Liver (tissue), 8 donors: ENCODE measurements at regions not wholly inside any gene's neighbourhood (a gene's known extent, or its start where the extent isn't known, plus 50 kb on each side); places are given as distances from the start of the nearest gene placed in this dataset.

Experiments
- DNase-seq: peaks from one replicate; pipeline ENCODE4 v3.0.0-alpha.2; 2017; ENCODE audit warnings: low spot score
- H3K27ac ChIP-seq, 2 donors: one replicate each; pipeline ENCODE4 v1.7.0; 2013; ENCODE audit warnings: inconsistent platforms in 2 of 2, low read length in 2 of 2, control low read depth in 1 of 2, low read depth in 1 of 2, mild to moderate bottlenecking in 1 of 2
- H3K27me3 ChIP-seq, 4 donors: one replicate each; pipeline versions ENCODE4 v1.6.1 to v1.7.0; 2013; ENCODE audit warnings: low read length in 3 of 4, inconsistent platforms in 1 of 4, mild to moderate bottlenecking in 1 of 4, moderate library complexity in 1 of 4; ENCODE audit not compliant: control insufficient read depth in 4 of 4, insufficient read depth in 4 of 4
- H3K36me3 ChIP-seq, 4 donors: one replicate each; pipeline versions ENCODE4 v1.6.1 to v1.7.0; 2013; ENCODE audit warnings: low read length in 3 of 4, mild to moderate bottlenecking in 3 of 4, low read depth in 1 of 4, moderate library complexity in 1 of 4; ENCODE audit not compliant: control insufficient read depth in 4 of 4, insufficient read depth in 3 of 4
- H3K4me1 ChIP-seq, 4 donors: one replicate each; pipeline versions ENCODE4 v1.6.1 to v1.7.0; 2013; ENCODE audit warnings: low read length in 3 of 4, mild to moderate bottlenecking in 3 of 4, moderate library complexity in 1 of 4; ENCODE audit not compliant: control insufficient read depth in 4 of 4, insufficient read depth in 4 of 4
- H3K4me3 ChIP-seq, 3 donors: one replicate each; pipeline versions ENCODE4 v1.6.1 to v1.7.0; 2013; ENCODE audit warnings: low read length in 3 of 3, control low read depth in 1 of 3, low read depth in 1 of 3, mild to moderate bottlenecking in 1 of 3
- H3K9ac ChIP-seq, 2 donors: one replicate each; pipeline ENCODE4 v1.7.0; 2013; ENCODE audit warnings: low read length in 2 of 2, mild to moderate bottlenecking in 2 of 2, moderate library complexity in 2 of 2, control low read depth in 1 of 2, low read depth in 1 of 2
- H3K9me3 ChIP-seq, 4 donors: one replicate each; pipeline versions ENCODE4 v1.6.1 to v1.7.0; 2013; ENCODE audit warnings: low read length in 3 of 4; ENCODE audit not compliant: control insufficient read depth in 4 of 4
- ATF3 ChIP-seq: IDR thresholded peaks from 2 replicates; pipeline ENCODE4 v1.6.1; 2016; ENCODE audit warnings: antibody characterized with exemption
- CTCF ChIP-seq: fragments of 150-350 bp; IDR thresholded peaks from 2 replicates; pipeline ENCODE4 v1.5.1; 2017; ENCODE audit warnings: improper control_type of control experiment, low read depth, low read length; ENCODE audit not compliant: missing input control
- FOXA1 ChIP-seq: IDR thresholded peaks from 2 replicates; pipeline ENCODE4 v1.6.1; 2016; ENCODE audit warnings: antibody characterized with exemption
- FOXA2 ChIP-seq: IDR thresholded peaks from 2 replicates; pipeline ENCODE4 v1.6.1; 2016; ENCODE audit warnings: antibody characterized with exemption
- HNF4A ChIP-seq, 2 donors: conservative IDR thresholded peaks; 2 replicates each; pipeline ENCODE4 v1.6.1; 2016; ENCODE audit warnings: antibody characterized with exemption in 2 of 2, mild to moderate bottlenecking in 2 of 2
- MAX ChIP-seq: IDR thresholded peaks from 2 replicates; pipeline ENCODE4 v1.6.1; 2016; ENCODE audit warnings: antibody characterized with exemption
- NR2F2 ChIP-seq: IDR thresholded peaks from 2 replicates; pipeline ENCODE4 v1.6.1; 2016; ENCODE audit warnings: antibody characterized with exemption
- RAD21 ChIP-seq, 2 donors: IDR thresholded peaks; 2 replicates each; pipeline ENCODE4 v1.6.1; 2016; ENCODE audit warnings: antibody characterized with exemption in 2 of 2, mild to moderate bottlenecking in 2 of 2
- REST ChIP-seq: IDR thresholded peaks from 2 replicates; pipeline ENCODE4 v1.6.1; 2016; ENCODE audit warnings: antibody characterized with exemption, mild to moderate bottlenecking
- RXRA ChIP-seq, 2 donors: IDR thresholded peaks; 2 replicates each; pipeline ENCODE4 v1.6.1; 2017 to 2018; ENCODE audit warnings: antibody characterized with exemption in 2 of 2, mild to moderate bottlenecking in 1 of 2
- SP1 ChIP-seq: IDR thresholded peaks from 2 replicates; pipeline ENCODE4 v1.6.1; 2018; ENCODE audit warnings: antibody characterized with exemption, mild to moderate bottlenecking
- TAF1 ChIP-seq: conservative IDR thresholded peaks from 2 replicates; pipeline ENCODE4 v1.6.1; 2016; ENCODE audit warnings: antibody characterized with exemption, mild to moderate bottlenecking
- YY1 ChIP-seq: IDR thresholded peaks from 2 replicates; pipeline ENCODE4 v1.6.1; 2016; ENCODE audit warnings: antibody characterized with exemption, mild to moderate bottlenecking
- ZBTB33 ChIP-seq: IDR thresholded peaks from 2 replicates; pipeline ENCODE4 v1.6.1; 2016; ENCODE audit warnings: antibody characterized with exemption
- WGBS: extraction: QIAGEN DNeasy Blood & Tissue Kit; methylation state at CpG from one replicate; pipeline ENCODE4 v1.1.7; 2013; 5-methylcytosine and 5-hydroxymethylcytosine counted together
- donor health status: healthy.
- donor health status: healthy.
- donor health status: healthy.
- donor health status: healthy.
- donor health status: healthy.

GRCh38 chr12:41795051-41795600 is 349.5 kb downstream of the GXYLT1 start:
- TF ChIP-seq HNF4A (conservative IDR thresholded peaks at IDR 0.05) (no peak), ATF3 (no peak), YY1 (no peak), FOXA1 (no peak), RAD21 (IDR thresholded peaks at IDR 0.05) (no peak), FOXA2 (no peak), RXRA (IDR thresholded peaks at IDR 0.05) (no peak), TAF1 (no peak), SP1 (no peak), ZBTB33 (no peak), MAX (no peak), REST (no peak)
- Histone ChIP-seq H3K9ac (no peak overlapping the region), H3K9me3 (peaks cover 0 to 7% (median 3%) of the 10 kb centered on the region in 4 donors), H3K36me3 (no peaks in the 10 kb centered on the region), H3K4me1 (no peaks in the 10 kb centered on the region), H3K4me3 (no peak overlapping the region), H3K27me3 (no peaks in the 10 kb centered on the region), H3K27ac (no peak overlapping the region)
- DNase-seq = no peak
- 62% methylated on average over 8 of the region's 8 CpGs for WGBS

- WGBS = 43% methylated on average over 2 of the region's 2 CpGs
- peaks cover 0 to 10% (median 4%) of the 10 kb centered on the region in 4 donors for H3K9me3 ChIP-seq
- H3K4me1 ChIP-seq = no peaks in the 10 kb centered on the region
- no peak overlapping the region for H3K27ac ChIP-seq
- no peaks in the 10 kb centered on the region for H3K36me3 ChIP-seq
- no peaks in the 10 kb centered on the region for H3K27me3 ChIP-seq
- DNase-seq = no peak
- no peak overlapping the region for H3K9ac ChIP-seq
- TF ChIP-seq CTCF (no peak), NR2F2 (peak; percentile 52)
- H3K4me3 ChIP-seq = no peak overlapping the region
Observed at GRCh38 chr12:41794336-41794735, 350.3 kb downstream of the GXYLT1 start.
